GM18909 (cell line): ENCODE measurements at regions not wholly inside any gene's neighbourhood (a gene's known extent, or its start where the extent isn't known, plus 50 kb on each side); places are given as distances from the start of the nearest gene placed in this dataset.
"Not testable (repeated sequence)": the region's sequence is repeated elsewhere in the genome, so short reads cannot be mapped to it uniquely, and the experiment has no call there.

Experiments used
- ATAC-seq: cut with Tn5 transposase; IDR thresholded peaks from one replicate; pipeline ENCODE4 v1.9.1; 2021; ENCODE audit warnings: mild to moderate bottlenecking; ENCODE audit not compliant: unreplicated experiment, poor library complexity

- ATAC-seq: peak; percentile 85
These were observed 84.1 kb upstream of the NEIL3 start for GRCh38 chr4:177225605-177226004.

- no peak for ATAC-seq
These were observed 82.0 kb upstream of the NEIL3 start for GRCh38 chr4:177227636-177228035.

- ATAC-seq: no peak
These were observed 81.1 kb upstream of the NEIL3 start for GRCh38 chr4:177228599-177228998.

- no peak for ATAC-seq
These were observed 80.3 kb upstream of the NEIL3 start for GRCh38 chr4:177229331-177229730.

GRCh38 chr4:177232473-177232872 is 77.2 kb upstream of the NEIL3 start:
- ATAC-seq: no peak

- no peak for ATAC-seq
These were observed 74.6 kb upstream of the NEIL3 start for GRCh38 chr4:177235026-177235425.

GRCh38 chr4:177236886-177237285 is 72.8 kb upstream of the NEIL3 start:
- no peak for ATAC-seq

- no peak for ATAC-seq
These were observed 72.4 kb upstream of the NEIL3 start for GRCh38 chr4:177237291-177237690.

GRCh38 chr4:177239477-177239876 is 70.2 kb upstream of the NEIL3 start:
- no peak for ATAC-seq

- no peak for ATAC-seq
These were observed 69.8 kb upstream of the NEIL3 start for GRCh38 chr4:177239878-177240277.

- no peak for ATAC-seq
These were observed 66.9 kb upstream of the NEIL3 start for GRCh38 chr4:177242651-177243286.

- ATAC-seq: no peak
These were observed 62.8 kb upstream of the NEIL3 start for GRCh38 chr4:177246641-177247584.

- ATAC-seq: peak; percentile 95
These were observed 59.5 kb upstream of the NEIL3 start for GRCh38 chr4:177250056-177250696.

GRCh38 chr4:177251237-177251636 is 58.4 kb upstream of the NEIL3 start:
- ATAC-seq: no peak

GRCh38 chr4:177255359-177255758 is 54.3 kb upstream of the NEIL3 start:
- no peak for ATAC-seq

- ATAC-seq: no peak
These were observed 52.7 kb upstream of the NEIL3 start for GRCh38 chr4:177256950-177257349.

- not testable (repeated sequence) for ATAC-seq
These were observed 50.2 kb upstream of the NEIL3 start for GRCh38 chr4:177259466-177259865.
